Activated T-helper 2 cell treated with anti-CD3 and anti-CD28 coated beads, Interferon-gamma antibody, Interleukin-2, Interleukin-4, amounts not matched to agents 10 μg/mL and 5 μg/mL and 100 μg/mL, durations not matched to agents 14 hours and 24 hours and 36 hours (primary cell): ENCODE measurements at regions not wholly inside any gene's neighbourhood (a gene's known extent, or its start where the extent isn't known, plus 50 kb on each side); places are given as distances from the start of the nearest gene placed in this dataset.

ENCODE experiments used
- DNase-seq: peaks from one replicate; pipeline ENCODE4 v3.0.0; 2021; ENCODE audit warnings: low spot score
- H3K27ac Mint-ChIP-seq: one replicate; pipeline ENCODE4 v1.8.0; 2021; ENCODE audit warnings: mixed read lengths
- H3K27me3 Mint-ChIP-seq: one replicate; pipeline ENCODE4 v1.8.0; 2021; ENCODE audit warnings: low read depth, mixed read lengths
- H3K36me3 Mint-ChIP-seq: one replicate; pipeline ENCODE4 v1.8.0; 2021; ENCODE audit warnings: low read depth, mixed read lengths
- H3K4me1 Mint-ChIP-seq: one replicate; pipeline ENCODE4 v1.8.0; 2021; ENCODE audit warnings: low read depth, mixed read lengths
- H3K4me3 Mint-ChIP-seq: one replicate; pipeline ENCODE4 v1.8.0; 2021; ENCODE audit warnings: low read depth, mild to moderate bottlenecking, moderate library complexity, mixed read lengths
- H3K9me3 Mint-ChIP-seq: one replicate; pipeline ENCODE4 v1.8.0; 2021; ENCODE audit warnings: mixed read lengths
- intact Hi-C: fragments of 100-400 bp; cut with micrococcal nuclease; formaldehyde crosslinking; loops from one replicate; pipeline ENCODE4 v1.15.1; 2023

DNA sequence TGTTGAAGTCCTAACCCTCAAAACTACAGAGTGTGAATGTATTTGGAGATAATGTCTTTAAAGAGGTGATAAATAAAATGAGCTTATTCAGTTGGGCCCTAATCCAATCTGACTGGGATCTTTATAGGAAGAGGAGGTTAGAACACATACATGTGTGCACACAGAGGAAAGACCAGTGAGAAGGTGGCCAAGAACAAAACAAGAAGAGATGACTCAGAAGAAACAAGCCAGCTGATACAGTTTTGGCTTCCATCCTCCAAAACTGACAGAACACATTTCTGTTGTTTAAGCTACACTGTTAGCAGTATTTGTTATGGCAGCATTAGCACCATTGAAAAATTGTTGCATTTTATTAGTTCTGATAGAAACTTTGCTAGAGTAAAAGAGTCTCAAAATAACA is 609.3 kb upstream of the IMPG1 start:
- no peak overlapping the region for H3K4me3 Mint-ChIP-seq
- no peaks in the 10 kb centered on the region for H3K4me1 Mint-ChIP-seq
- H3K9me3 Mint-ChIP-seq = peaks cover 4% of the 10 kb centered on the region
- no peaks in the 10 kb centered on the region for H3K27me3 Mint-ChIP-seq
- H3K27ac Mint-ChIP-seq = no peak overlapping the region
- no peaks in the 10 kb centered on the region for H3K36me3 Mint-ChIP-seq
- DNase-seq = no peak
- intact Hi-C loops = no loop called here

DNA sequence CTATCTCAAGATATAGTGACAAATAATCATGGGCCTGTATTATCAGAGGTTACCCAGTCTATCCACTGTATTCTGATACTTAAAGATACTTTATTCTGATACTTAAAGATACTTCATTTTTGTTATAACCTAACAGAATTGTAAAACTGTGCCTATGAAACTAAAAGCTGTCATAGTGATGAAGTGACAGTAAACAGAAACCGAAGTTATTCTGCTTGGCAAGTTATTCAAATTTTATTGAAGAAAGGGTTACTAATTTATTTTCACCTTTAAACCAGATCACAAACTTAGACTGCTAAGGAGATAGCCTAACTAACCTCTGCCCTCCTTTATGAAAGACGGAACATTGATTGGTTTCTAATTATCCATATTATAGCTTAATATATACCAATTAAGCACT is 604.6 kb upstream of the IMPG1 start:
- Mint-ChIP-seq H3K27me3 (no peaks in the 10 kb centered on the region), H3K36me3 (no peaks in the 10 kb centered on the region), H3K4me3 (no peak overlapping the region), H3K27ac (no peak overlapping the region), H3K4me1 (no peaks in the 10 kb centered on the region), H3K9me3 (no peaks in the 10 kb centered on the region)
- DNase-seq = no peak
- intact Hi-C loops = no loop called here

- no peak for DNase-seq
- Mint-ChIP-seq H3K36me3 (no peaks in the 10 kb centered on the region), H3K27me3 (no peaks in the 10 kb centered on the region), H3K9me3 (peaks cover 4% of the 10 kb centered on the region), H3K27ac (no peak overlapping the region), H3K4me3 (no peak overlapping the region), H3K4me1 (no peaks in the 10 kb centered on the region)
- intact Hi-C loops = no loop called here
These were observed 599.3 kb upstream of the IMPG1 start for GRCh38 chr6:76671751-76672150.

DNA sequence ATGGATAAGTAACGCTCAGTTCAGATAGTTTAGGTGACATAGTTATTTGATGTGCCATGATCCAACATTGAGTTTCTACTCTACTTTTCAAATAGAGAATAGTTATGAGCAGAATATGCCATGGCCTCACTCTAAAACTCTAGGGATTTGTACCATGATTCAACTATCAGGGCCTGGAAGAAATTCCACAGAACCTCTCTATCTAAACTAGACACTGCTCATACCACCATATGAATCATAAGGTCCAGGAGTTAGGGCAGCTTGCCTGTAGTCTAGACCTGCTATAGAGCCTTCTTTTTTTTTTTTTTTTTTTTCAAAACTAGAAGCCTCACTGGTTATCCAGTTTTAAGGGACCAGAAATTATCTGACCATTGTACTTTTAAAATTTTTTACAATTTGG is 571.8 kb upstream of the IMPG1 start:
- DNase-seq = no peak
- H3K36me3 Mint-ChIP-seq = no peaks in the 10 kb centered on the region
- no peaks in the 10 kb centered on the region for H3K27me3 Mint-ChIP-seq
- intact Hi-C loops = no loop called here
- no peak overlapping the region for H3K4me3 Mint-ChIP-seq
- peaks cover 10% of the 10 kb centered on the region for H3K9me3 Mint-ChIP-seq
- no peak overlapping the region for H3K27ac Mint-ChIP-seq
- H3K4me1 Mint-ChIP-seq = no peaks in the 10 kb centered on the region

- Mint-ChIP-seq H3K27ac (no peak overlapping the region), H3K36me3 (no peaks in the 10 kb centered on the region), H3K4me3 (no peak overlapping the region), H3K9me3 (peaks cover 12% of the 10 kb centered on the region), H3K27me3 (no peaks in the 10 kb centered on the region), H3K4me1 (no peaks in the 10 kb centered on the region)
- intact Hi-C loops = no loop called here
- no peak for DNase-seq
These were observed 567.5 kb upstream of the IMPG1 start for GRCh38 chr6:76639941-76640340.

GRCh38 chr6:76634695-76635094 is 562.2 kb upstream of the IMPG1 start:
- H3K9me3 Mint-ChIP-seq = peaks cover 5% of the 10 kb centered on the region
- no peaks in the 10 kb centered on the region for H3K4me1 Mint-ChIP-seq
- intact Hi-C loops = no loop called here
- no peak overlapping the region for H3K27ac Mint-ChIP-seq
- no peaks in the 10 kb centered on the region for H3K27me3 Mint-ChIP-seq
- no peaks in the 10 kb centered on the region for H3K36me3 Mint-ChIP-seq
- DNase-seq = no peak
- no peak overlapping the region for H3K4me3 Mint-ChIP-seq

GRCh38 chr6:76633259-76633658 is 560.8 kb upstream of the IMPG1 start:
- no peak overlapping the region for H3K4me3 Mint-ChIP-seq
- no peak for DNase-seq
- H3K27ac Mint-ChIP-seq = no peak overlapping the region

DNA sequence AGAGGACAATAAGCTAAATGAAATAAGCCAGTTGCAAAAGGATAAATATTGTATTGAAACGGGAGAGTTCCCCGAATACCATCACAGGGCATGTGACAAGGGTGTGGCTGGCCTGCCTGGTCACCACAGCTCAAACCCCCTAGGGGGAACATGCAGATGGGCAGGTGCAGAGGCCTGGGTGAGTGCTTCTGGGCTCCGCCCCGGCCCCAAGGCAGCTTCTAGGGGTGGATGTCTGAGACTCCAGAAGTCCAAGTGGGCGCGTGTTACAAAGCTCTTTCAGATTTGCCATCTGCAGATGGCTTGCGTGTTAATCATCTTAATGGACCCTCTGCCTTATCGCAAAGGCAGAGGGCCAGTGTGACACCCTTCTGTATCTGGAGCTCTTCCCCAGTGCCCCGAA is 559.2 kb upstream of the IMPG1 start:
- H3K27ac Mint-ChIP-seq = no peak overlapping the region
- H3K9me3 Mint-ChIP-seq = peaks cover 23% of the 10 kb centered on the region
- no peak overlapping the region for H3K4me3 Mint-ChIP-seq
- H3K4me1 Mint-ChIP-seq = no peaks in the 10 kb centered on the region
- no peak for DNase-seq
- H3K27me3 Mint-ChIP-seq = no peaks in the 10 kb centered on the region
- H3K36me3 Mint-ChIP-seq = no peaks in the 10 kb centered on the region
- intact Hi-C loops = no loop called here

More at GRCh38 chr6:76633259-76633658, 560.8 kb upstream of the IMPG1 start:
- intact Hi-C loops = no loop called here
- peaks cover 13% of the 10 kb centered on the region for H3K9me3 Mint-ChIP-seq
- H3K4me1 Mint-ChIP-seq = no peaks in the 10 kb centered on the region
- no peaks in the 10 kb centered on the region for H3K36me3 Mint-ChIP-seq
- no peaks in the 10 kb centered on the region for H3K27me3 Mint-ChIP-seq

GRCh38 chr6:76615395-76615794 is 542.9 kb upstream of the IMPG1 start:
- Mint-ChIP-seq H3K9me3 (peaks cover 4% of the 10 kb centered on the region), H3K27ac (no peak overlapping the region), H3K4me1 (no peaks in the 10 kb centered on the region), H3K36me3 (no peaks in the 10 kb centered on the region), H3K4me3 (no peak overlapping the region), H3K27me3 (no peaks in the 10 kb centered on the region)
- no peak for DNase-seq
- intact Hi-C loops = no loop called here

DNA sequence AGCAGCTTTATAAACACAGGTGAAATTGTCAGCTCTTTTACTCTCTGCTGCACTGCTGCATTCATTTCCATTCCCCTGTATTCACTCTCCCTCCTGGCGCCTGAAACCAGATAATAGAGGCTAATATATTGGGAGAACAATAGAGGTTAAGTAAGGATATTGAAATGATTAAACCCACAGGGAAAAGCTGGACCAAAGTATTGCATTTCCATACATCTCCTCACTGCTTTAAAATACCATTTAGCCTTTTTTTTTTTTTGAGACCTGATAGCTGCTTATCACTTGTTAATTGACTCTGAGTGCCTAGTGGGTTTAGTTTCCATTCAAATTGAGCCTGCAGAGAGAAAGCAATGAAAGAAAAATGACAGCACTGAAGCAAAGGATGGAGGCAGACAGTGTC is 540.5 kb upstream of the IMPG1 start:
- H3K4me1 Mint-ChIP-seq = no peaks in the 10 kb centered on the region
- H3K36me3 Mint-ChIP-seq = no peaks in the 10 kb centered on the region
- intact Hi-C loops = no loop called here
- no peak overlapping the region for H3K27ac Mint-ChIP-seq
- H3K9me3 Mint-ChIP-seq = peaks cover 4% of the 10 kb centered on the region
- no peak for DNase-seq
- H3K27me3 Mint-ChIP-seq = no peaks in the 10 kb centered on the region
- H3K4me3 Mint-ChIP-seq = no peak overlapping the region

DNA sequence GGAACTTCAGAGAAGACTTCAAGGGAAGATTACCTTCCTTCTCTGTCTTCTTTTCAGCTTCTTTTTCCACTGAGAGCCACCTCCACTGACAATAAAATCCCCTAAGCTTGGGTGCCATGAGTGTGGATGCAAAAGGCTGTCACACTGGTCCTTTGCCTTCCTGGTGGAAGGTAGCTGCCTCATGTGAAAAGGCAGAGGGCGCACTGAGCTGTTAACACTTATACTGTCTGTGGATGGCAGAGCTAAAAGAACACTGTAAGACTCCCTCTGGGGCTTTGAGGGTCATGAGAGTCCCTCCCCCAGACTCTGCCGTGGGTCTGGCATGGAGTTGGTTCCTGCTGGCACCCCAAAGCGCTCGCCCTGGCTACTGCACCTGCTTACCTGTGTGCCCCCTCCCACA is 536.7 kb upstream of the IMPG1 start:
- H3K9me3 Mint-ChIP-seq = peaks cover 3% of the 10 kb centered on the region
- H3K27ac Mint-ChIP-seq = no peak overlapping the region
- intact Hi-C loops = no loop called here
- no peaks in the 10 kb centered on the region for H3K4me1 Mint-ChIP-seq
- no peak overlapping the region for H3K4me3 Mint-ChIP-seq
- no peak for DNase-seq
- H3K27me3 Mint-ChIP-seq = no peaks in the 10 kb centered on the region
- H3K36me3 Mint-ChIP-seq = no peaks in the 10 kb centered on the region

GRCh38 chr6:76594109-76594508 is 521.6 kb upstream of the IMPG1 start:
- no peak overlapping the region for H3K4me3 Mint-ChIP-seq

GRCh38 chr6:76593668-76594067 is 521.2 kb upstream of the IMPG1 start:
- Mint-ChIP-seq H3K27ac (no peak overlapping the region), H3K4me3 (no peak overlapping the region), H3K36me3 (no peaks in the 10 kb centered on the region), H3K9me3 (peaks cover 2% of the 10 kb centered on the region), H3K27me3 (no peaks in the 10 kb centered on the region), H3K4me1 (no peaks in the 10 kb centered on the region)
- no peak for DNase-seq
- intact Hi-C loops = no loop called here

More at GRCh38 chr6:76594109-76594508, 521.6 kb upstream of the IMPG1 start:
- Mint-ChIP-seq H3K36me3 (no peaks in the 10 kb centered on the region), H3K27ac (no peak overlapping the region), H3K27me3 (no peaks in the 10 kb centered on the region), H3K4me1 (no peaks in the 10 kb centered on the region), H3K9me3 (peaks cover 6% of the 10 kb centered on the region)
- no peak for DNase-seq
- intact Hi-C loops = no loop called here

DNA sequence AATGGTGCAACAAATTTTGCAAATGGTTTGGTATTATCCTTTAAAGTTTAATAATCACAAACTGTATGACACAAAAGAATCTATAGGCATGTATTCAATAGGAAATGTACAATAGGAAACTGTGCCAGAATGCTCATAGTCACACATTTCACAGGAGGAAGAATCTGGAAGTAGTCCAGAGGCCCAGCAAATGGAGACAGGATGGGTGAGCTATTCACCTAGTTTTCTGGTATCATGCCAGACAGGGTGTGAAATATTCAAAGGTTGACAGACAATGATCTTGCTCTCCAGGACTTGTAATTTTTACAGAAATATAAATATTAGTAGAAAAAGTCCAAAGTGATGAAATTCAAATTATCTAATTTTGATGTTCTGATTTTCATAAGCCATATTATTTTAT is 520.1 kb upstream of the IMPG1 start:
- no peak overlapping the region for H3K27ac Mint-ChIP-seq
- DNase-seq = no peak
- intact Hi-C loops = no loop called here
- no peaks in the 10 kb centered on the region for H3K36me3 Mint-ChIP-seq
- H3K9me3 Mint-ChIP-seq = no peaks in the 10 kb centered on the region
- no peak overlapping the region for H3K4me3 Mint-ChIP-seq
- no peaks in the 10 kb centered on the region for H3K27me3 Mint-ChIP-seq
- no peaks in the 10 kb centered on the region for H3K4me1 Mint-ChIP-seq
